Esophagus muscularis mucosa (tissue), 3 donors: ENCODE measurements at regions not wholly inside any gene's neighbourhood (a gene's known extent, or its start where the extent isn't known, plus 50 kb on each side); places are given as distances from the start of the nearest gene placed in this dataset.

Experiments used
- POLR2A ChIP-seq: fragments of 450-650 bp; IDR thresholded peaks from one replicate; pipeline ENCODE4 v1.6.1; 2017; ENCODE audit warnings: antibody characterized with exemption, moderate library complexity, mild to moderate bottlenecking, low read depth
- TF ChIP-seq, protein P1 (sequence below), 3 experiments: fragments of 200-600 bp in 2 of 3; fragments of 450-650 bp in 1 of 3; sonication (generic) in 2 of 3; IDR thresholded peaks; one replicate each; pipeline ENCODE4 v1.5.1; 2017 to 2019; ENCODE audit warnings: antibody characterized with exemption in 3 of 3, mild to moderate bottlenecking in 2 of 3, moderate library complexity in 1 of 3

- TF ChIP-seq, protein P1, sequence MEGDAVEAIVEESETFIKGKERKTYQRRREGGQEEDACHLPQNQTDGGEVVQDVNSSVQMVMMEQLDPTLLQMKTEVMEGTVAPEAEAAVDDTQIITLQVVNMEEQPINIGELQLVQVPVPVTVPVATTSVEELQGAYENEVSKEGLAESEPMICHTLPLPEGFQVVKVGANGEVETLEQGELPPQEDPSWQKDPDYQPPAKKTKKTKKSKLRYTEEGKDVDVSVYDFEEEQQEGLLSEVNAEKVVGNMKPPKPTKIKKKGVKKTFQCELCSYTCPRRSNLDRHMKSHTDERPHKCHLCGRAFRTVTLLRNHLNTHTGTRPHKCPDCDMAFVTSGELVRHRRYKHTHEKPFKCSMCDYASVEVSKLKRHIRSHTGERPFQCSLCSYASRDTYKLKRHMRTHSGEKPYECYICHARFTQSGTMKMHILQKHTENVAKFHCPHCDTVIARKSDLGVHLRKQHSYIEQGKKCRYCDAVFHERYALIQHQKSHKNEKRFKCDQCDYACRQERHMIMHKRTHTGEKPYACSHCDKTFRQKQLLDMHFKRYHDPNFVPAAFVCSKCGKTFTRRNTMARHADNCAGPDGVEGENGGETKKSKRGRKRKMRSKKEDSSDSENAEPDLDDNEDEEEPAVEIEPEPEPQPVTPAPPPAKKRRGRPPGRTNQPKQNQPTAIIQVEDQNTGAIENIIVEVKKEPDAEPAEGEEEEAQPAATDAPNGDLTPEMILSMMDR (IDR thresholded peaks at IDR 0.05): no peak
- no peak for TF ChIP-seq POLR2A
These were observed 119.0 kb downstream of the LEPR start for GRCh38 chr1:65539266-65540131.
